OCI-LY7 (cell line): ENCODE measurements at regions not wholly inside any gene's neighbourhood (a gene's known extent, or its start where the extent isn't known, plus 50 kb on each side); places are given as distances from the start of the nearest gene placed in this dataset.

Experiments
- BruUV-seq: library from RNA; stranded (reverse); fragments of 400-500 nt; replicated peaks from 2 replicates; lab custom pipeline; 2021; lab: Mats Ljungman, UMichigan
- CTCF ChIA-PET: fragments of 300-600 bp; sonication (Branson Sonifier 250); formaldehyde crosslinking; loops from one replicate; lab custom pipeline; 2022; ENCODE audit warnings: antibody characterized with exemption; ENCODE audit not compliant: unreplicated experiment; lab: Charles Lee
- POLR2A ChIA-PET: fragments of 300-600 bp; sonication (Branson Sonifier 250); formaldehyde crosslinking; loops from one replicate; lab custom pipeline; 2022; ENCODE audit warnings: antibody characterized with exemption; lab: Charles Lee
- DNase-seq: peaks from one replicate; pipeline ENCODE4 v3.0.0-alpha.2; 2015; ENCODE audit warnings: low spot score
- H2AFZ ChIP-seq: fragments of 200-600 bp; sonication (generic), shearing (Covaris generic); 2 replicates; pipeline ENCODE4 v1.6.1; 2014; ENCODE audit warnings: mild to moderate bottlenecking, antibody characterized with exemption, low read length, moderate library complexity
- H3K27ac ChIP-seq: fragments of 200-600 bp; sonication (generic); 2 replicates; pipeline ENCODE4 v1.5.1; 2014; ENCODE audit warnings: mixed run types, low read depth, mild to moderate bottlenecking, moderate library complexity, low read length, inconsistent platforms; ENCODE audit not compliant: poor library complexity, severe bottlenecking
- H3K36me3 ChIP-seq: fragments of 200-600 bp; sonication (generic); 2 replicates; pipeline ENCODE4 v1.6.1; 2014; ENCODE audit warnings: mild to moderate bottlenecking, antibody characterized with exemption, low read length, moderate library complexity, mixed read lengths; ENCODE audit not compliant: insufficient read depth
- H3K4me1 ChIP-seq: fragments of 200-600 bp; sonication (generic); 2 replicates; pipeline ENCODE4 v1.5.1; 2014; ENCODE audit warnings: mild to moderate bottlenecking, low read length; ENCODE audit not compliant: insufficient read depth, poor library complexity, severe bottlenecking
- H3K4me2 ChIP-seq: fragments of 200-600 bp; sonication (generic); 2 replicates; pipeline ENCODE4 v1.6.1; 2014; ENCODE audit warnings: mild to moderate bottlenecking, low read length
- H3K4me3 ChIP-seq: fragments of 200-600 bp; sonication (generic); 2 replicates; pipeline ENCODE4 v1.5.1; 2014; ENCODE audit warnings: mild to moderate bottlenecking, low read depth, low read length; ENCODE audit not compliant: poor library complexity, severe bottlenecking
- H3K79me2 ChIP-seq: fragments of 200-600 bp; sonication (generic); 2 replicates; pipeline ENCODE4 v1.6.1; 2016; ENCODE audit warnings: low read depth, mild to moderate bottlenecking, low read length, moderate library complexity, mixed read lengths; ENCODE audit not compliant: insufficient read depth
- H3K9me2 ChIP-seq: fragments of 200-600 bp; sonication (generic); 2 replicates; pipeline ENCODE4 v1.6.1; 2016; ENCODE audit warnings: mild to moderate bottlenecking, low read length, mixed read lengths; ENCODE audit not compliant: insufficient read depth
- H3K9me3 ChIP-seq: fragments of 200-600 bp; sonication (generic); 2 replicates; pipeline ENCODE4 v1.6.1; 2014; ENCODE audit warnings: mild to moderate bottlenecking, mixed run types, low read length, mixed read lengths
- H4K20me1 ChIP-seq: fragments of 200-600 bp; sonication (generic); 2 replicates; pipeline ENCODE4 v1.6.1; 2014; ENCODE audit warnings: mild to moderate bottlenecking, antibody characterized with exemption, low read length, moderate library complexity, mixed read lengths; ENCODE audit not compliant: insufficient read depth
- EZH2phosphoT487 ChIP-seq: fragments of 200-600 bp; sonication (generic); IDR thresholded peaks from 2 replicates; pipeline ENCODE4 v1.6.1; 2018; ENCODE audit warnings: low read depth, borderline replicate concordance, mild to moderate bottlenecking, mixed run types, antibody characterized with exemption, low read length, moderate library complexity, mixed read lengths
- intact Hi-C: fragments of 100-400 bp; cut with micrococcal nuclease; formaldehyde crosslinking; loops from one replicate; pipeline ENCODE4 v1.10.0; 2022; ENCODE audit not compliant: unreplicated experiment
- TF ChIP-seq, protein P1 (sequence below): fragments of 200-600 bp; sonication (generic); conservative IDR thresholded peaks from 2 replicates; pipeline ENCODE4 v1.5.1; 2014; ENCODE audit warnings: mild to moderate bottlenecking, antibody characterized with exemption, low read length, moderate library complexity, mixed read lengths

DNA sequence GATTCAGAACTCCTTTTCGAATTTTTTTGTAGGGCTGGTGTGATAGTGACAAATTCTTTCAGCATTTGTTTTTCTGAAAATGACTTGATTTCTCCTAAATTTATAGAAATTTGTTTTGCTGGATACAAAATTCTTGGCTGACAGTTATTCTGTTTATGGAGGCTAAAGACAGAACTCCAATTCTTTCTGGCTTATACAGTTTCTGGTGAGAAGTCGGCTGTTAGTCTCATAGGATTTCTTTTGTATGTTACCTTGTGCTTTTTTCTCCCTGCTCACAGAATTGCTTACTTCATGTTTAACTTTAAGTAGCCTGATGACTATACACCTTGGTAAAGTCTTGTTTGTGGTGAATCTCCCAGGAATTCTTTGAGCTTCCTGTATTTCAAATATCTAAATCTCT is 1264.6 kb downstream of the NSUN3 start:
- no peaks in the 10 kb centered on the region for H3K9me3 ChIP-seq
- H4K20me1 ChIP-seq: no peaks in the 10 kb centered on the region
- no peaks in the 10 kb centered on the region for H3K9me2 ChIP-seq
- H3K4me3 ChIP-seq: no peak overlapping the region
- BruUV-seq: no TSS peak
- H2AFZ ChIP-seq: no peak overlapping the region
- no peaks in the 10 kb centered on the region for H3K36me3 ChIP-seq
- no peaks in the 10 kb centered on the region for H3K79me2 ChIP-seq
- H3K4me2 ChIP-seq: no peak overlapping the region
- H3K27ac ChIP-seq: no peak overlapping the region
- TF ChIP-seq, protein P1, sequence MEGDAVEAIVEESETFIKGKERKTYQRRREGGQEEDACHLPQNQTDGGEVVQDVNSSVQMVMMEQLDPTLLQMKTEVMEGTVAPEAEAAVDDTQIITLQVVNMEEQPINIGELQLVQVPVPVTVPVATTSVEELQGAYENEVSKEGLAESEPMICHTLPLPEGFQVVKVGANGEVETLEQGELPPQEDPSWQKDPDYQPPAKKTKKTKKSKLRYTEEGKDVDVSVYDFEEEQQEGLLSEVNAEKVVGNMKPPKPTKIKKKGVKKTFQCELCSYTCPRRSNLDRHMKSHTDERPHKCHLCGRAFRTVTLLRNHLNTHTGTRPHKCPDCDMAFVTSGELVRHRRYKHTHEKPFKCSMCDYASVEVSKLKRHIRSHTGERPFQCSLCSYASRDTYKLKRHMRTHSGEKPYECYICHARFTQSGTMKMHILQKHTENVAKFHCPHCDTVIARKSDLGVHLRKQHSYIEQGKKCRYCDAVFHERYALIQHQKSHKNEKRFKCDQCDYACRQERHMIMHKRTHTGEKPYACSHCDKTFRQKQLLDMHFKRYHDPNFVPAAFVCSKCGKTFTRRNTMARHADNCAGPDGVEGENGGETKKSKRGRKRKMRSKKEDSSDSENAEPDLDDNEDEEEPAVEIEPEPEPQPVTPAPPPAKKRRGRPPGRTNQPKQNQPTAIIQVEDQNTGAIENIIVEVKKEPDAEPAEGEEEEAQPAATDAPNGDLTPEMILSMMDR: no peak
- no peak for TF ChIP-seq EZH2phosphoT487
- ChIA-PET POLR2A (interaction anchor here (1.1 kb wide), 1 partner anchor 13 kb away, joined by 3 read pairs; no protein-coding TSS in a partner anchor), CTCF (no interaction called here)
- no peak for DNase-seq
- no peaks in the 10 kb centered on the region for H3K4me1 ChIP-seq
- intact Hi-C loops: no loop called here

DNA sequence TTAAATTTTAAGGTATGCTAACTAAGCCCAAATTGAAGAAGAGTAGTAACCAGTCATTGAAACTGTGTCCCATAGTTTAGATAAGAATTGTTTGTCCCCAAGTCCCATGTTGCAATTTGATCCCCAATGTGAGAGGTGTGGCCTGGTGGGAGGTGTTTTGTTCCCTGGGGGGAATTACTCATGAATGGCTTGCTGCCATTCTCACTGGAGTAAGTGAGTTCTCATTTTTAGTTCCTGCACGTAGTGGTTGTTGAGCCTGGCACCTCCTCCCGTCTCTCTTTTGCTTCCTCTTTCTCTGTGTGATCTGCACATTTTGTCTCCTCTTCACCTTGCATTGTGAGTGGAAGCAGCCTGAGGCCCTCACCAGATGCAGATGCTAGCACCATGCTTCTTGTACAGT is 1271.0 kb downstream of the NSUN3 start:
- Histone ChIP-seq H3K9me2 (no peaks in the 10 kb centered on the region), H3K4me3 (no peak overlapping the region), H3K79me2 (no peaks in the 10 kb centered on the region), H2AFZ (no peak overlapping the region), H3K4me2 (no peak overlapping the region), H3K9me3 (no peaks in the 10 kb centered on the region), H4K20me1 (no peaks in the 10 kb centered on the region), H3K4me1 (no peaks in the 10 kb centered on the region), H3K36me3 (no peaks in the 10 kb centered on the region), H3K27ac (no peak overlapping the region)
- intact Hi-C loops: no loop called here
- CTCF ChIA-PET: no interaction called here
- POLR2A ChIA-PET: no interaction called here
- no peak for DNase-seq
- no TSS peak for BruUV-seq
- no peak for TF ChIP-seq EZH2phosphoT487
- TF ChIP-seq, protein P1: no peak

DNA sequence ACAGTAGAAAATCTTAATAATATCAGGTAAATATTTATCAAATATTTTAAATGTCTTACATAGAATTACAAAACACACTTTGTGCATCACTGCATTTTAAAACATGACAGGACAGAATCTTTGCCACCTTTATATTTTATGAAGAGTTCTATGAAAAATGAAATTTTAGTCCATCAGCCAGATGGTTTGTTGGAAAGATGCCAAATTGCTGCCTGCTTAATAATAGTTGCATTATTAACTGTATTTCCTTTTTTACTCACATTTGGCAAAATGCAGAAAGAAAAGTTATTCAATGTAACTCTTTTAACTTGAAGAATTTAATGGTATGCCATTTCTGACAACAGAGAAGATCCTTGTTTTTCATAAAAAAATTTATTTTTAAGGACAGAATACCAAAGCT is 1271.6 kb downstream of the NSUN3 start:
- TF ChIP-seq, protein P1: no peak
- no peak for TF ChIP-seq EZH2phosphoT487
- H3K36me3 ChIP-seq: no peaks in the 10 kb centered on the region
- no TSS peak for BruUV-seq
- CTCF ChIA-PET: no interaction called here
- H3K9me2 ChIP-seq: no peaks in the 10 kb centered on the region
- no peaks in the 10 kb centered on the region for H3K79me2 ChIP-seq
- H2AFZ ChIP-seq: no peak overlapping the region
- no peak overlapping the region for H3K4me3 ChIP-seq
- H3K4me1 ChIP-seq: no peaks in the 10 kb centered on the region
- H3K27ac ChIP-seq: no peak overlapping the region
- no peaks in the 10 kb centered on the region for H4K20me1 ChIP-seq
- no peaks in the 10 kb centered on the region for H3K9me3 ChIP-seq
- no peak for DNase-seq
- intact Hi-C loops: no loop called here
- H3K4me2 ChIP-seq: no peak overlapping the region
- POLR2A ChIA-PET: no interaction called here
